DND-41 (cell line): ENCODE measurements at regions not wholly inside any gene's neighbourhood (a gene's known extent, or its start where the extent isn't known, plus 50 kb on each side); places are given as distances from the start of the nearest gene placed in this dataset.

Experiments used
- CTCF ChIP-seq: IDR thresholded peaks from 2 replicates; pipeline ENCODE4 v1.5.1; 2012; ENCODE audit warnings: borderline replicate concordance, low read length, moderate library complexity, mild to moderate bottlenecking; ENCODE audit not compliant: poor library complexity, severe bottlenecking; ENCODE audit errors: extremely low read depth
- EZH2 ChIP-seq: IDR thresholded peaks from 3 replicates; pipeline ENCODE4 v1.6.1; 2012; ENCODE audit warnings: borderline replicate concordance, low read depth, mild to moderate bottlenecking, moderate library complexity, low read length, inconsistent platforms; ENCODE audit not compliant: severe bottlenecking

GRCh38 chr2:121872651-121873050 is 117.2 kb downstream of the TSN start:
- no peak for TF ChIP-seq CTCF
- no peak for TF ChIP-seq EZH2
